ENCODE measurements at regions not wholly inside any gene's neighbourhood (a gene's known extent, or its start where the extent isn't known, plus 50 kb on each side); places are given as distances from the start of the nearest gene placed in this dataset.

- Histone ChIP-seq H2AFZ (ENCODE audit: low read length) (no peak overlapping the region), H2BK20ac (ENCODE audit: low read length) (no peak overlapping the region), H4K8ac (ENCODE audit: extremely low read depth, insufficient read depth, low read length) (no peak overlapping the region), H3K4ac (replicated peaks; ENCODE audit: insufficient read length, low read depth, low read length) (no peak overlapping the region), H4K20me1 (replicated peaks in 1 of 2; ENCODE audit: control insufficient read depth in 1 of 2, insufficient read depth in 2 of 2, low read length in 2 of 2) (no peaks in the 10 kb centered on the region), H2AK5ac (ENCODE audit: low read depth, low read length) (no peak overlapping the region), H3K23ac (ENCODE audit: insufficient read length) (no peak overlapping the region), H3K4me1 (replicated peaks in 1 of 4; ENCODE audit: control insufficient read depth in 3 of 4, insufficient read depth in 4 of 4, low read length in 3 of 4) (no peaks in the 10 kb centered on the region), H2BK12ac (ENCODE audit: low read depth, low read length) (no peak overlapping the region), H3K4me3 (ENCODE audit: extremely low read depth in 1 of 4, insufficient read depth in 2 of 4, low read depth in 3 of 4, low read length in 4 of 4) (no peak overlapping the region), H3K79me1 (ENCODE audit: low read depth, low read length) (no peaks in the 10 kb centered on the region), H4K5ac (ENCODE audit: insufficient read length, low read depth, low read length) (no peak overlapping the region), H4K91ac (replicated peaks; ENCODE audit: insufficient read length, low read length) (no peak overlapping the region), H3K9ac (replicated peaks in 1 of 4; ENCODE audit: extremely low read depth in 1 of 4, low read depth in 3 of 4, low read length in 3 of 4) (no peak overlapping the region), H2BK120ac (replicated peaks; ENCODE audit: low read depth, low read length) (no peak overlapping the region), H2BK5ac (ENCODE audit: low read depth, low read length) (no peak overlapping the region), H3K4me2 (ENCODE audit: insufficient read depth in 1 of 2, low read depth in 2 of 2, low read length in 2 of 2) (no peak overlapping the region), H3K56ac (replicated peaks; ENCODE audit: insufficient read length, low read depth, low read length) (no peak overlapping the region), H3K23me2 (ENCODE audit: low read depth, low read length) (no peaks in the 10 kb centered on the region), H3K14ac (ENCODE audit: insufficient read length) (no peak overlapping the region), H2BK15ac (ENCODE audit: low read length) (no peak overlapping the region), H3K79me2 (ENCODE audit: control insufficient read depth in 1 of 2, insufficient read depth in 2 of 2, low read length in 2 of 2) (no peaks in the 10 kb centered on the region), H3K27me3 (replicated peaks in 1 of 4; ENCODE audit: control insufficient read depth in 3 of 4, extremely low read depth in 1 of 4, insufficient read depth in 3 of 4, low read length in 3 of 4) (no peaks in the 10 kb centered on the region), H3K27ac (ENCODE audit: low read depth, low read length) (no peak overlapping the region), H3K9me3 (ENCODE audit: insufficient read depth in 2 of 2, low read depth in 1 of 2, low read length in 1 of 2) (no peaks in the 10 kb centered on the region), H3K36me3 (ENCODE audit: control insufficient read depth in 2 of 4, insufficient read depth in 4 of 4, low read length in 3 of 4) (no peaks in the 10 kb centered on the region), H3K18ac (ENCODE audit: extremely low read depth, low read length) (no peak overlapping the region)
- CTCF ChIA-PET (ENCODE audit: partially characterized antibody), result interaction anchor here (0.9 kb wide), 1 partner anchor 24 kb away, joined by 3 read pairs; no protein-coding TSS in a partner anchor
- POLR2A ChIA-PET (ENCODE audit: partially characterized antibody), result no interaction called here
- TF ChIP-seq TAF7 (optimal IDR thresholded peaks at IDR 0.05; ENCODE audit: borderline replicate concordance, low read depth, low read length) (no peak), BACH1 (IDR thresholded peaks at IDR 0.05; ENCODE audit: low read length) (no peak), KDM1A (IDR thresholded peaks at IDR 0.05; ENCODE audit: borderline replicate concordance, low read length) (no peak), CBX8 (IDR thresholded peaks at IDR 0.05; ENCODE audit: borderline replicate concordance, low read depth, low read length) (no peak), GTF2F1 (IDR thresholded peaks at IDR 0.05; ENCODE audit: borderline replicate concordance, low read depth, low read length) (no peak), CHD2 (IDR thresholded peaks at IDR 0.05; ENCODE audit: low read length) (no peak), TBP (IDR thresholded peaks at IDR 0.05; ENCODE audit: low read depth, low read length) (no peak), JUN (IDR thresholded peaks at IDR 0.05; ENCODE audit: low read depth, low read length) (no peak)
- TF ChIP-seq, protein P1, sequence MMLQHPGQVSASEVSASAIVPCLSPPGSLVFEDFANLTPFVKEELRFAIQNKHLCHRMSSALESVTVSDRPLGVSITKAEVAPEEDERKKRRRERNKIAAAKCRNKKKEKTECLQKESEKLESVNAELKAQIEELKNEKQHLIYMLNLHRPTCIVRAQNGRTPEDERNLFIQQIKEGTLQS (IDR thresholded peaks at IDR 0.05; ENCODE audit: insufficient read depth, low read depth, low read length), result no peak
- no peak for FAIRE-seq
- no peak for DNase-seq (ENCODE audit: low read depth in 1 of 2, low spot score in 2 of 2)
Measured at GRCh38 chr3:102662498-102662772, 227.6 kb downstream of the ZPLD1 start.
